ENCODE measurements at regions not wholly inside any gene's neighbourhood (a gene's known extent, or its start where the extent isn't known, plus 50 kb on each side); places are given as distances from the start of the nearest gene placed in this dataset.

- no peak for DNase-seq (ENCODE audit: low spot score)
- TF ChIP-seq CTCF (IDR thresholded peaks at IDR 0.05; ENCODE audit: extremely low read depth, missing control alignments): no peak
Observed at GRCh38 chr1:36590264-36590663, 107.6 kb upstream of the CSF3R start.

DNA sequence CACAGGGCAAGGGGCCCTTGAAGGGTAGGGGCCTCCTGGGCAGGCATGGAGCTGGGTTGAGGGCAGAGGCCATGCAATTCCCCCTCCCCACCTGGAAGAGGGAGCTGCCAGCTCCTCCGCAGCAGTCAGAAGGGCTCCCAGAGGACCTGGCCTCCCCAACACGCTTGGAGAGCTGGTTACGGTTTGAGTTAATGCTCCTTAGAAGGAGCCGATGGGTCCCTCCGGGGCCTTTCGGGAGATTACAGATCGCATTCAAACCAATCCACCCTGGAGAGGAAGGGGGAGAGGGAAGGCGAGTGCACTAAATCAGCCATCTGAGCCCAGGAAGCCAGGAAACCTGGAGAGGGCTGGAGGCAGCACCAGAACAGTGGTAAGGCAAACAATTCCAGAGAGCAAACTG, 106.3 kb upstream of the CSF3R start:
- no peak for TF ChIP-seq CTCF (IDR thresholded peaks at IDR 0.05; ENCODE audit: extremely low read depth, missing control alignments)
- DNase-seq (ENCODE audit: low spot score): no peak

DNA sequence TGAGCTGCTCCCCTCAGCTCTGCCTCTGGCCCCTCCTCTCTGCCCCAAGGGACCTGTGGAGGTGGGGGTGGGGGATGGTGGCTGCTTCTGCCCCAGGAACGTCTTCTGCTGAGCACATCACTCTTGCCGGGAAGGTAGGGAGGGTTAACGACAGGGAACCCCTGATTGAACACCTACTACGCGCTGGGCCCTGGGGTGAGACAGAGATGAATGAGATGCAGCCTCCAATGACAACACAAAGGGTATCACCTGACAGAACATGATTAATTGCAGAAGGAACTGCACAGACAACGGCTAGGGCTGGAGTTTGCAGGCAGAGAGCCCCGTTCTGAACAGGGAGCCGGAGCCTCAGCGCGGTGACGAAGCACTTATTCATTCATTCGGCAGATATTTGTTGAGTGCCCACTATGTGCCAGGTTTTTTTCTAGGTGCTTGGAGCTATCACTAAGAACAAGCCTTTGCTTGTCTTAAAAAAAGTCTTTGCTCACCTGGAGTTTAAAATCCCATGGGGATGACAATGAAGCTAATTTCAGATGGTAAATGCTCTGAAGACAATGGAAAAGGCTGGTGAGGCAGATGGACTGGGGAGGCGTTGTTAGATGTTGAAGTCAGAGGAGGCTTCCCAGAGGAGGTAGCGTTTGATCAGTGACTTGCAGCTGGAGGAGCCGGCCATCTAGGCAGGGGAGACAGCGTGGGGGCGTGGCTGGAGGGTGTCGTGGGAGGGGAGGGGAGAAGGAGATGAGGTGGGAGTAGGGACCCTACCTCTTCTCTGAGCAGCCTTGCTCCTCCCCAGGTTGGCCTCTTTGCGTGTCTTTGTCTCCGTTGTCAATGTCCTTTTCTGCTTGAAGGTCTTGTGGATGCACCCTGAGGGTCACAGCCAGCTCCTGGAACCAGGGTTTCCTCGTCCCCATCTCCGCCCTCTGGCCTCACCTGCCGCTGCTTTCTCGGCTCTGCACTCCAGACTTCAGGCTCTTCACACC, 103.1 kb upstream of the CSF3R start:
- no peak for TF ChIP-seq CTCF (IDR thresholded peaks at IDR 0.05; ENCODE audit: extremely low read depth, missing control alignments)
- DNase-seq (ENCODE audit: low spot score): no peak

GRCh38 chr1:36584874-36585453, 102.3 kb upstream of the CSF3R start:
- DNase-seq (ENCODE audit: low spot score): no peak
- TF ChIP-seq CTCF (IDR thresholded peaks at IDR 0.05; ENCODE audit: extremely low read depth, missing control alignments): no peak

- DNase-seq (ENCODE audit: low spot score): no peak
- no peak for TF ChIP-seq CTCF (IDR thresholded peaks at IDR 0.05; ENCODE audit: extremely low read depth, missing control alignments)
Observed at GRCh38 chr1:36583980-36584782, 101.5 kb upstream of the CSF3R start.

DNA sequence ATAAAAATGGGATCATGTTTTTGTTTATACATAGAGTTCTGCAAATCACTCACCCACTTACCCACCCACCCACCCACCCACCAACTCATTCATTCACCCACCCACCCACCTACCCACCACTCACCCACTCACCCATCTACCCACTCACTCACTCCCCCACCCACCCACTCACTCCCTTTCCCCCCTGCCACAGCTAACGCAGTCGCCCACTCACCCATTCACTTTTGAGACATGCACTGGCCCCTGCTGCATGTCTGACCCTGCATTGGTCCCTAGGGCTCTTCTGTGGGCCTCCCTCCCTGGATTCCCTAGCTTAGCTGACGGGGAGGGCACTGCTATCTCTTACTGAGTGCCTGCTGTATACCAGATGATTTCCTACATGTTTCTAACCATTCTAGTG, 100.4 kb upstream of the CSF3R start:
- no peak for DNase-seq (ENCODE audit: low spot score)
- TF ChIP-seq CTCF (IDR thresholded peaks at IDR 0.05; ENCODE audit: extremely low read depth, missing control alignments): no peak

Measured in GM20000 (cell line).